IPS-NIHi7 (cell line): ENCODE measurements at regions not wholly inside any gene's neighbourhood (a gene's known extent, or its start where the extent isn't known, plus 50 kb on each side); places are given as distances from the start of the nearest gene placed in this dataset.

ENCODE experiments used
- DNase-seq: peaks from one replicate; pipeline ENCODE4 v3.0.0; 2012; ENCODE audit warnings: mixed read lengths; ENCODE audit errors: extremely low spot score

DNA sequence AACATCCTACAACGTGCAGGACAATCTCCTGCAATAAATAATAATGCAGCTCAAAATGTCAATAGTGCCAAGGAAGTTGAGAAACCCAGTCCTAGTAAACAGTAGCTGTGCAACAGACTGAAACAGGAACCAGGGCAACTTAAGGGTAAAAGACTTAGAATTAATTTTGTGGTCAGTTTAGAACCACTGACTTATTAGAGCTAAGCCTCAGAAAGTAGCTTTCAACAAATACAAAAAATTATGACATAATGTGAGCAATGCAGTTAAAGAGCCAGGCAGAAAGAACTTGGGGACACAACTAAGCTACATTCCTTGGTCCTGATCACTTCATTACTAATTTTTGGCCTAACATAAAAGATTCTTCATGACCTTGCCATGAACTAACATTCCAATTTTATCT lies 195.4 kb downstream of the MACC1 start:
- no peak for DNase-seq

GRCh38 chr7:20021066-20021465 lies 196.1 kb downstream of the MACC1 start:
- no peak for DNase-seq

- DNase-seq, result peak; percentile 13
Measured at GRCh38 chr7:20019757-20020432, 197.3 kb downstream of the MACC1 start.

DNA sequence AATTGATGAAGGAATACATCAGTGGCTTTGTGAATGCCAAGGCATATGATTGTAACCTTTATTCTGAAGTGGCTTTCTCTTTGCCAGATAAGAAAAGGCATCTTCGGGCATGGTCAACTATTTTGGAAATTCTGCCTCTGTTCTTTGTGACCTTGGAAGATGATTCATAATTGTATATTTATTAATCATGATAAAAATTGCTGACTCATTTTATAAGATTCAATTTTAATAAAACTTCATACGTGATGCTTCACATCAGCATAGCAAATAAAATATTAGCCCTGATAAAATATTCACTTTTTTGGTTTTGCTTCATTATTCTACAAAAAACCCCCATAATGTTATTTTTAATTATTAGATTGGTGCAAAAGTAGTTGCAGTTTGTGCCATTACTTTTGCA lies 200.5 kb downstream of the MACC1 start:
- no peak for DNase-seq

- DNase-seq, result no peak
Measured at GRCh38 chr7:20013536-20013935, 203.6 kb downstream of the MACC1 start.

- no peak for DNase-seq
Measured at GRCh38 chr7:20012100-20012499, 205.1 kb downstream of the MACC1 start.

DNA sequence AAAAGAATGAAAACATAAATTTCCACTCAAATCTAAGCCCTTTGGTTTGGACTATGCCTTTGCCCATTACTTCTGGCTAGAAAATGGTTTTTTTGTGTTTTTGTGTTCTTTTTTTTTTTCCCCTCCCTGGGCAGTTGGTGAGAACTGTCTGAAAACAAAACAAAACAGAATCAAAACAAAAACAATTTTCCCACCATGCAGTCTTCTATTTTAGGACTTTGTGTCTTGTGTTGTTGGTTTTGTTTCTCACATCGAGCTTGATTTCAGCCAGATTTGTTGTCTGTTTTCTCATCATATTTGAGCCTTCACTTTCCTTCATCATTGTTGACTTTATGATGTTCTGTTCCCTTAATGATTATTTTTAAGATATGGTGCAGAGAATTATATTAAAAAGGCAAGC lies 206.3 kb downstream of the MACC1 start:
- DNase-seq, result no peak

- DNase-seq, result no peak
Measured at GRCh38 chr7:20007510-20007909, 209.7 kb downstream of the MACC1 start.

DNA sequence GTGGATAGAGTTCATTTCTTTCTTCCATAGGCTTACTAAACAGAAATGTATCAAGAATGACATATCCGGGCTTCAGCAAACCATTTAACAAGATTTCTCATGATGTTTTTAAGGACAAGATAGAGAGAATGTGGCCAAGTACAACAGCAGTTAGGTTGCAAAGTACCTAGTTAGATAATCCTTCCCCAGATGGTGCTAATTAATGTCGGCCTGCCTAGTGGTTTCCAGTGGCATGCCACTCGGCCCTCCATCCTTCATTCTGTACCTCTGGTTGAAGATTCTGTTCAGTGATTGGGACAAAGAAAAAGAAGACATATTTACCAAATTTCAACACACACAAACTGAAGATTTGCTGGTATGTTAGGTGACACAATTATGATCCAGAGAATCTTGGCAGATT lies 212.1 kb downstream of the MACC1 start:
- DNase-seq, result no peak

DNA sequence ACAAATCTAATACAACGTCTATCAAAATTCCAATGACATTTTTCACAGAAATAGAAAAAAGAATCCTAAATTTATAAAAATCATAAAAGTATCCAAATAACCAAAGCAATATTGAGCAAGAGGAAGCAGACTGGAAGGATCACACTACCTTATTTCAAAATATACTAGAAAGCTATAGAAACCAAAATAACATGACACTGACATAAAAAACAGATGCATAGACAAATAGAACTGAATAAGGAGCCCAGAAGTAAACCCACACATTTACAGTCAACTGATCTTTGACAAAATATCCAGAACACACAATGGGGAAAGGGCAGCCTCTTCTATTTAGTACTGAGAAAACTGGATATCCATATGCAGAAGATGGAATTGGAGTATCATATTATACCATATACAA lies 217.5 kb downstream of the MACC1 start:
- DNase-seq, result no peak

DNA sequence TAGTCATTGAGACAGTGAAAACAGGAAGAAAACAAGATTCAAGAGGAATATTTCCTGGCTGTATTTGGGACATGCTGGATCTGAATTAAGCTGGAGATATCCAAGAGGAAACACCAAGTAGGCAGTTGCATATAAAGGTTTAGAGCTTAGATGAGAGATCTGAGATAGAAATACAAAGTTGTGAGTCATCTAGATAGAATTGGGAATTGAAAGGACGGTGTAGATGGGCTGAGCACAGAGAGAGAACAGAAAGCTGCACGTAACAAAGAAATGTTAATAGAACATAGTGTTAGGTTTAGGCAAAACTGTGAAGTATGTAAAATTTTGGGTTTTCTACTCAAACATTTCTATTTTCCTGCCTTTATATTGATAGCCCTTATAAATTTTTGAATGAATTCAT lies 218.5 kb upstream of the TMEM196 start:
- no peak for DNase-seq

GRCh38 chr7:19989906-19990305 lies 216.5 kb upstream of the TMEM196 start:
- DNase-seq, result no peak

DNA sequence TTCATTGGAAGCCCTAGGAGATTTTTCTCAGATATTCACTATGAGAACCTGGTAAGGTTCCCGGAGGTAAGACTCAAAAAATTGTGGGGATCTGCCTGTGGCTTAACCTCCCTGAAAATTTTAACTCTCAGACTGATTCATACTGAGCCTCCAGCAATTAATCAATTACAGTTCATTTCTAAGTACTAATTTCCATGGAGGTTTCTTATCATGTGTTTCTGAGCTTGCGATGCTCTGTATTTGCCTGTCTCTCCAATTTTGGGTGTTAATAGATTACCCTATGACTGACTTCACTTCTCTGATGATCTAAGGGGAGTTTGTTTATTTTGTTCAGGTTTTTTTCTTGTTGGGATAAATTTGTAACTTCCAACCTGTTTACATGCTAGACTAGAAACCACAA lies 215.4 kb upstream of the TMEM196 start:
- DNase-seq, result no peak

GRCh38 chr7:19984231-19984632 lies 210.8 kb upstream of the TMEM196 start:
- DNase-seq, result no peak

DNA sequence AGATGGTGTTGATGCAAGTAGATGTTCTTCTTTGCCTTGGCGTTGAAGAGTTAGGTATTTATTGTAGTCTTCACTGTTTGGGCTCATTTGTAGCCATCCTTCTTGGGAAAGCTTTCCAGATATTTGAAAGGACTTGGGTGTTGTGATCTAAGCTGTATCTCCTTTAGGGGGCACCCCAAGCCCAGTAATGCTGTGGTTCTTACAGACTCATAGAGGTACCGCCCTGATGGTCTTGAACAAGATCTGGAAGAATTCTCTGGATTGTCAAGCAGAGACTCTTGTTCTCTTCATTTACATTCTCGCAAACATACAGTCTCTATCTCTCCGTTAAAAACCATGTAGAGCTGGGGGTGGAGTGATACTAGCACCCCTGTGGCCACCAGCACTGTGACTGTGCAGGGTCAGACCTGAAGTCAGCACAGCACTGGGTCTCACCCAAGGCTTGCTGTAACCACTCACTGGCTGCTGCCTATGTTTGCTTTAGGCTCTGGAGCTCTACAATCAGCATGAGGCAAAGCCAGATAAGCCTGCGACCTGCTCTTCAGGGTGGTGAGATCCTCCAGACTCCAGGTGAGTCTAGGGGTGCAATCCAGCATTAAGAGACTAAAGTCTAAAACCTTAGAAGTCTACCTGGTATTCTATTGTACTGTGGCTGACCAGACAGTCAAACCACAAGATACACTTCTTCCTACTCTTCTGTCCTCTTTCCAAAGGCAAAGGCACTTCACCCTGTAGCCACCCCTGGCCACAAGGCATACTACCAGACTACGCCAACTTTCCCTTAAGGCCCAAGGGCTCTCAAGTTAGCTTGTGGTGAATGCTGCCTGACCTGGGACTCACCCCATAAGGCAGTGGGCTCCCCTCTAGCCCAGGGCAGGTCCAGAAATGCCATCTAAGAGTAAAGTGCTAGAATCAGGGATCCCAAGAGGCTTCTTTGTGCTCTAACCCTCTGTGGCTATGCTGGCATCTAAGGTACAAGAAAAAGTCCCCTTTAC lies 209.7 kb upstream of the TMEM196 start:
- no peak for DNase-seq

GRCh38 chr7:19973581-19973980 lies 200.2 kb upstream of the TMEM196 start:
- no peak for DNase-seq

- DNase-seq, result no peak
Measured at GRCh38 chr7:19972876-19973275, 199.5 kb upstream of the TMEM196 start.

GRCh38 chr7:19971956-19972355 lies 198.5 kb upstream of the TMEM196 start:
- no peak for DNase-seq

DNA sequence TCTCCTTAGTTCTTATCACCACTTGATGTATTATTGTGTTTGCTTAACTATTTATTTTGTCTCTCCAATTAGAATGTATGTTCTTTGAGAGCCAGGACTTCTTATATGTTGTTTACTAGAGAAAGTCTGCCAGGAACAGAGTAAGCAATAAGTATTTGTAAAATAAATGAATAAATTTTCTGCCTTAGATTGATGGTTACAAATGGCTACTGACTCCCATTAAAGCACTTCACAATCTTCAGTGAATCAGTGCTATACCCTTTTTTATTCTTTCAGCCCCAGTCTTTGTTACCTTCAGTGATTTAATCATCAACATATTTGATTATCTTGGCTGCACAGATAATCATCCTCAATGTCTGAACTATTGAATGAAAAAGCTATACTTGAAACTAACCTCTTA lies 197.1 kb upstream of the TMEM196 start:
- DNase-seq, result no peak

DNA sequence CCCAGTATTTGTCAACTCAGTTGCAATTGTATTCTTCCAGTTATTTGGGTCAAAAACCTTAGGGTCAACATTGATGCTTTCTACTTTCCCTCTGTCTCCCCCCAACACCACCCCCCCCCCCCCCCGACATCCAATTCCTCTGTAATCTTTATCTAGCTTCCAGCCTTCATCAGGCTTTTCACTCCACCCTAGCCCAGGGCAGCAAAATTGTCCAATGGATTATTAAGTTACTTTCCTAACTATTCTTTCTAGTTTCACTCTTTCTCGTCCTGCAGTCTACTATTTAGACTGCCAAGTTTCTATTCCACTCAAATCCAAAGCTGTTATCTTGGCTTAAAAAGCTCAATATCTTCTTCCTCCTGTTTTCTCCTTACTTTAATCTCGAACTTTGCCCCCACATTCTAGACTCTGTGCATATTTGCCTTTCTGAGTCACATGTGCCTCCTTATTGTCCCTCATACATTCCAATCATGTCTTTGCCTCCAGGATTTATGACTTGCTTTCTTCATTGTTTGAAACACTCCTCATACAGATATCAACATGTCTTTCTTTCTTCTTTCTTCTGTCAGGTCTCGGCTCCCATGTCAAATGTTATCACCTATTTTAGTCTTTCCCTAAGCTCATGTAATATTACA lies 196.6 kb upstream of the TMEM196 start:
- no peak for DNase-seq

GRCh38 chr7:19964246-19964645 lies 190.8 kb upstream of the TMEM196 start:
- no peak for DNase-seq

GRCh38 chr7:19963695-19964094 lies 190.3 kb upstream of the TMEM196 start:
- DNase-seq, result no peak
